Activated naive CD4-positive, alpha-beta T cell treated with anti-CD3 and anti-CD28 coated beads for 36 hours (primary cell): ENCODE measurements at regions not wholly inside any gene's neighbourhood (a gene's known extent, or its start where the extent isn't known, plus 50 kb on each side); places are given as distances from the start of the nearest gene placed in this dataset.

Experiments used
- CTCF ChIA-PET: fragments of 350-600 bp; sonication (Branson Sonifier 250); formaldehyde crosslinking; loops from one replicate; lab custom pipeline; 2021; ENCODE audit warnings: antibody characterized with exemption; lab: Charles Lee
- DNase-seq: peaks from one replicate; pipeline ENCODE4 v3.0.0-alpha.2; 2020
- H3K27ac Mint-ChIP-seq: one replicate; pipeline ENCODE4 v1.8.0; 2021; ENCODE audit warnings: mild to moderate bottlenecking, mixed read lengths
- H3K27me3 Mint-ChIP-seq: one replicate; pipeline ENCODE4 v1.8.0; 2021; ENCODE audit warnings: low read depth, mixed read lengths
- H3K36me3 Mint-ChIP-seq: one replicate; pipeline ENCODE4 v1.8.0; 2021; ENCODE audit warnings: low read depth, mixed read lengths
- H3K4me1 Mint-ChIP-seq: one replicate; pipeline ENCODE4 v1.8.0; 2021; ENCODE audit warnings: low read depth, mixed read lengths
- H3K4me3 Mint-ChIP-seq: one replicate; pipeline ENCODE4 v1.8.0; 2021; ENCODE audit warnings: mild to moderate bottlenecking, moderate library complexity, mixed read lengths
- H3K9me3 Mint-ChIP-seq: one replicate; pipeline ENCODE4 v1.8.0; 2021; ENCODE audit warnings: mixed read lengths
- intact Hi-C: fragments of 100-400 bp; cut with micrococcal nuclease; formaldehyde crosslinking; loops from one replicate; pipeline ENCODE4 v1.15.1; 2023

- CTCF ChIA-PET = no interaction called here
- no peaks in the 10 kb centered on the region for H3K4me1 Mint-ChIP-seq
- H3K36me3 Mint-ChIP-seq = no peaks in the 10 kb centered on the region
Observed at GRCh38 chr7:89975577-89975976, 178.7 kb upstream of the STEAP1 start.

GRCh38 chr7:89987665-89988064, 166.6 kb upstream of the STEAP1 start:
- Mint-ChIP-seq H3K27me3 (peaks cover 4% of the 10 kb centered on the region), H3K9me3 (peaks cover 7% of the 10 kb centered on the region), H3K36me3 (no peaks in the 10 kb centered on the region), H3K4me1 (no peaks in the 10 kb centered on the region), H3K4me3 (no peak overlapping the region), H3K27ac (no peak overlapping the region)
- CTCF ChIA-PET = no interaction called here
- DNase-seq = no peak
- intact Hi-C loops = no loop called here

More at GRCh38 chr7:89975577-89975976, 178.7 kb upstream of the STEAP1 start:
- no peaks in the 10 kb centered on the region for H3K9me3 Mint-ChIP-seq
- intact Hi-C loops = no loop called here
- no peak overlapping the region for H3K4me3 Mint-ChIP-seq
- H3K27me3 Mint-ChIP-seq = no peaks in the 10 kb centered on the region
- no peak overlapping the region for H3K27ac Mint-ChIP-seq
- no peak for DNase-seq

- H3K9me3 Mint-ChIP-seq = peaks cover 7% of the 10 kb centered on the region
- no peak overlapping the region for H3K4me3 Mint-ChIP-seq
- no peaks in the 10 kb centered on the region for H3K36me3 Mint-ChIP-seq
- H3K27ac Mint-ChIP-seq = no peak overlapping the region
- CTCF ChIA-PET = no interaction called here
- intact Hi-C loops = no loop called here
- H3K4me1 Mint-ChIP-seq = no peaks in the 10 kb centered on the region
- peaks cover 4% of the 10 kb centered on the region for H3K27me3 Mint-ChIP-seq
- DNase-seq = no peak
Observed at GRCh38 chr7:89988074-89988473, 166.2 kb upstream of the STEAP1 start.

GRCh38 chr7:89989454-89989853, 164.8 kb upstream of the STEAP1 start:
- Mint-ChIP-seq H3K9me3 (peaks cover 4% of the 10 kb centered on the region), H3K27ac (no peak overlapping the region), H3K36me3 (no peaks in the 10 kb centered on the region), H3K27me3 (peaks cover 4% of the 10 kb centered on the region), H3K4me1 (no peaks in the 10 kb centered on the region), H3K4me3 (no peak overlapping the region)
- CTCF ChIA-PET = no interaction called here
- intact Hi-C loops = no loop called here
- DNase-seq = no peak

- intact Hi-C loops = no loop called here
- CTCF ChIA-PET = no interaction called here
- Mint-ChIP-seq H3K4me1 (no peaks in the 10 kb centered on the region), H3K4me3 (no peak overlapping the region), H3K9me3 (peaks cover 10% of the 10 kb centered on the region), H3K27me3 (no peaks in the 10 kb centered on the region), H3K27ac (no peak overlapping the region), H3K36me3 (no peaks in the 10 kb centered on the region)
- no peak for DNase-seq
Observed at GRCh38 chr7:89994483-89994882, 159.8 kb upstream of the STEAP1 start.

- intact Hi-C loops = no loop called here
- DNase-seq = no peak
- Mint-ChIP-seq H3K4me3 (no peak overlapping the region), H3K4me1 (no peaks in the 10 kb centered on the region), H3K27ac (no peak overlapping the region), H3K9me3 (peaks cover 8% of the 10 kb centered on the region), H3K36me3 (no peaks in the 10 kb centered on the region), H3K27me3 (no peaks in the 10 kb centered on the region)
- CTCF ChIA-PET = no interaction called here
Observed at GRCh38 chr7:89998554-89998953, 155.7 kb upstream of the STEAP1 start.

- DNase-seq = no peak
- Mint-ChIP-seq H3K4me1 (no peaks in the 10 kb centered on the region), H3K36me3 (no peaks in the 10 kb centered on the region), H3K9me3 (no peaks in the 10 kb centered on the region), H3K4me3 (no peak overlapping the region), H3K27ac (no peak overlapping the region), H3K27me3 (peaks cover 4% of the 10 kb centered on the region)
- intact Hi-C loops = no loop called here
- CTCF ChIA-PET = no interaction called here
Observed at GRCh38 chr7:90005836-90006235, 148.4 kb upstream of the STEAP1 start.

- intact Hi-C loops = no loop called here
- CTCF ChIA-PET = interaction anchor here (1.1 kb wide), 1 partner anchor 142 kb away, joined by 5 read pairs; no protein-coding TSS in a partner anchor
- no peak overlapping the region for H3K27ac Mint-ChIP-seq
- H3K36me3 Mint-ChIP-seq = no peaks in the 10 kb centered on the region
- H3K4me3 Mint-ChIP-seq = no peak overlapping the region
- no peaks in the 10 kb centered on the region for H3K4me1 Mint-ChIP-seq
- no peak for DNase-seq
- H3K9me3 Mint-ChIP-seq = no peaks in the 10 kb centered on the region
- H3K27me3 Mint-ChIP-seq = peaks cover 4% of the 10 kb centered on the region
Observed at GRCh38 chr7:90007001-90007654, 147.1 kb upstream of the STEAP1 start.

GRCh38 chr7:90007831-90008230, 146.4 kb upstream of the STEAP1 start:
- Mint-ChIP-seq H3K4me1 (no peaks in the 10 kb centered on the region), H3K27me3 (peaks cover 4% of the 10 kb centered on the region), H3K9me3 (no peaks in the 10 kb centered on the region), H3K27ac (no peak overlapping the region), H3K36me3 (no peaks in the 10 kb centered on the region), H3K4me3 (no peak overlapping the region)
- intact Hi-C loops = no loop called here
- CTCF ChIA-PET = interaction anchor here (1.1 kb wide), 1 partner anchor 141 kb away, joined by 5 read pairs; no protein-coding TSS in a partner anchor
- no peak for DNase-seq

- no peak overlapping the region for H3K27ac Mint-ChIP-seq
- DNase-seq = no peak
- peaks cover 2% of the 10 kb centered on the region for H3K27me3 Mint-ChIP-seq
- H3K36me3 Mint-ChIP-seq = peaks cover 2% of the 10 kb centered on the region
- peaks cover 2% of the 10 kb centered on the region for H3K9me3 Mint-ChIP-seq
- intact Hi-C loops = no loop called here
- H3K4me1 Mint-ChIP-seq = no peaks in the 10 kb centered on the region
- no peak overlapping the region for H3K4me3 Mint-ChIP-seq
- CTCF ChIA-PET = no interaction called here
Observed at GRCh38 chr7:90022213-90022612, 132.1 kb upstream of the STEAP1 start.

- peaks cover 2% of the 10 kb centered on the region for H3K36me3 Mint-ChIP-seq
- H3K27ac Mint-ChIP-seq = no peak overlapping the region
- CTCF ChIA-PET = no interaction called here
- DNase-seq = no peak
- no peaks in the 10 kb centered on the region for H3K4me1 Mint-ChIP-seq
- no peak overlapping the region for H3K4me3 Mint-ChIP-seq
- peaks cover 2% of the 10 kb centered on the region for H3K27me3 Mint-ChIP-seq
- intact Hi-C loops = no loop called here
- peaks cover 5% of the 10 kb centered on the region for H3K9me3 Mint-ChIP-seq
Observed at GRCh38 chr7:90025771-90026170, 128.5 kb upstream of the STEAP1 start.

GRCh38 chr7:90033850-90034249, 120.4 kb upstream of the STEAP1 start:
- H3K4me1 Mint-ChIP-seq = no peaks in the 10 kb centered on the region
- H3K4me3 Mint-ChIP-seq = no peak overlapping the region
- CTCF ChIA-PET = no interaction called here
- no peak for DNase-seq
- no peaks in the 10 kb centered on the region for H3K9me3 Mint-ChIP-seq
- peaks cover 2% of the 10 kb centered on the region for H3K27me3 Mint-ChIP-seq
- H3K27ac Mint-ChIP-seq = no peak overlapping the region
- H3K36me3 Mint-ChIP-seq = no peaks in the 10 kb centered on the region
- intact Hi-C loops = no loop called here

GRCh38 chr7:90053094-90053493, 101.2 kb upstream of the STEAP1 start:
- intact Hi-C loops = no loop called here
- peaks cover 5% of the 10 kb centered on the region for H3K9me3 Mint-ChIP-seq
- no peak for DNase-seq
- H3K27me3 Mint-ChIP-seq = no peaks in the 10 kb centered on the region
- no peaks in the 10 kb centered on the region for H3K36me3 Mint-ChIP-seq
- CTCF ChIA-PET = no interaction called here
- no peak overlapping the region for H3K27ac Mint-ChIP-seq
- no peak overlapping the region for H3K4me3 Mint-ChIP-seq
- H3K4me1 Mint-ChIP-seq = no peaks in the 10 kb centered on the region
